ENCODE measurements at regions not wholly inside any gene's neighbourhood (a gene's known extent, or its start where the extent isn't known, plus 50 kb on each side); places are given as distances from the start of the nearest gene placed in this dataset.
"Not testable (repeated sequence)": the region's sequence is repeated elsewhere in the genome, so short reads cannot be mapped to it uniquely, and the experiment has no call there.

DNA sequence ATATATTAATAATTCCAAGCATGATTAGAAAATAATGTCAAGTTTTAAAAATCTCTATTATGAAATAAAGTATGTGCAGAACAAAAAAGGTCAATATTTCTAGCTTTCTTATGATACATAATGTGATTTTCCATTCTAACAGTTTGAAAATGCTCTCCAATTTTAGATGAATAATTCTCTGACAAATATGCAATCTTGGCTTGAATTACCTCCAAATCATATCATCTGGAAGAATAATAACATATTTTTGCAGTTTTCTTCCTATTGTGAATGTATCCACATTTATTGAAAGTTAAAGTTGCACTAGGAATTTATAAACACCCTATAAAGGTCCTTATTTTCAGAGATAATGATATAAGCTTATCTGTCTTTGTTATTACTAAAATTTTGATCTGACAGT is 548.5 kb upstream of the SLC10A2 start:
- in situ Hi-C loops (cut with MboI; ENCODE audit: low sequenced_read_pairs): no loop called here

DNA sequence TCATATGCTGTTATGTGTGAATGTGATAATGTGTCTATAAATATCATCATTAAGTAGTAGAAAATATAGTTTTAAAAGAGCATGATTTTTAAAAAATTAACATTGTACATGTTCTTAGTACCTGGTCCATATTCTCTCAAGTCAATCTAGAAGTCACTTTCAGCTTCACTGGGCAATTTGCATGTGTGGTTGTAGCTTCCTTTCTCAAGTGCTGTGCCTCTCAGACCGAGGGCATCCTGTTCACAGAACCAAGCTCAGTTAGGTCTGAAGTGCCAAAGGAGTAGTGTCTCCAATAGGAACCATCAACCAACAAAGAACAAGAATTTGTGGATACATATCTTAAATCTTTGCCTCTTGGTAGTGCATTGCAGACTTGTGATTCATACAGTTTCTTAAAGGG is 541.8 kb upstream of the SLC10A2 start:
- in situ Hi-C loops (cut with MboI; ENCODE audit: low sequenced_read_pairs): no loop called here

DNA sequence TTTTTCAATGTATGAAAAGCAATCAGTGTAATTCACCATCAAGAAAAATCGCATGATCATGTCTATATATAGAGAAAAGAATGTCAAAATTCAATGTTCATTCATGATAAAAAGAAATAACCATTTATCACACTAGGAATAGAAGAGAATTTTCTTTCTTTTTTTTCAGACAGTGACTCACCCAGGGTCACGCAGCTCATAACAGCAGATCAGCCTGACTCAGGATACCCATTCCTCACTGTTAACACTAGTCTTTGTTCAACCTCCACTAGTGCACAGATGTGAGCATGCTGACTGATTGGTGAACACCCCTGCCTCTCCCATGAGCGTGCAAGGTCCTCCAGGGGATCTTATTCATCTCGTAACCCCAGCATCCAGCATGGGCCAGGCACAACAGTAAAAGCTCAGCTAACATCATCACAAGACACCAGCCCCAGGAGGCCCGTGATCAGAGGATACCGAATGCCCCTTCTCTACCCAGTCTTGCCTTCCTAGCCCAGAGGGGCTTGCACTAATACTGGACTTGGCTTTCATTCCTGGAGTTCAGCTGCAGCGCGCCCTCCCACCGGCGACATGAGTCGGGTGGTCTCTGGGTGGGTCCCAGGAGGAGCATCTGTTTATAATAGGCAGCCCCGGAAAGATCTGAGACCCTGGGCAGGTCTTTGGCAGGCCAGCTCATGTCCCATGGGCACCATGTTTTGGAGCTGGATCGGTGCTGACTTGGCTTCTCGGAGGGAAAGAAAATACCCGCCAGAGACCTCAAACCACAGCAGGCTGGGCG is 539.5 kb upstream of the SLC10A2 start:
- in situ Hi-C loops (cut with MboI; ENCODE audit: low sequenced_read_pairs): no loop called here

DNA sequence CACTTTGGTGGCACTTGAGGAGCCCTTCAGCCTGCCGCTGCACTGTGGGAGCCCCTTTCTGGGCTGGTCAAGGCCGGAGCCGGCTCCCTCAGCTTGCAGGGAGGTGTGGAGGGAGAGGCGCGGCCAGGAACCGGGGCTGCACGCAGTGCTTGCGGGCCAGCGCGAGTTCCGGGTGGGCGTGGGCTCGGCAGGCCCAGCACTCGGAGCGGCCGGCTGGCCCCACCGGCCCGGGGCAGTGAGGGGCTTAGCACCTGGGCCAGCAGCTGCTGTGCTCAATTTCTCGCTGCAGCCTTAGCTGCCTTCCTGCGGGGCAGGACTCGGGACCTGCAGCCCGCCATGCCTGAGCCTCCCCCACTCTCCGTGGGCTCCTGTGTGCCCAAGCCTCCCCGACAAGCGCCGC is 533.7 kb upstream of the SLC10A2 start:
- in situ Hi-C loops (cut with MboI; ENCODE audit: low sequenced_read_pairs): not testable (repeated sequence)

DNA sequence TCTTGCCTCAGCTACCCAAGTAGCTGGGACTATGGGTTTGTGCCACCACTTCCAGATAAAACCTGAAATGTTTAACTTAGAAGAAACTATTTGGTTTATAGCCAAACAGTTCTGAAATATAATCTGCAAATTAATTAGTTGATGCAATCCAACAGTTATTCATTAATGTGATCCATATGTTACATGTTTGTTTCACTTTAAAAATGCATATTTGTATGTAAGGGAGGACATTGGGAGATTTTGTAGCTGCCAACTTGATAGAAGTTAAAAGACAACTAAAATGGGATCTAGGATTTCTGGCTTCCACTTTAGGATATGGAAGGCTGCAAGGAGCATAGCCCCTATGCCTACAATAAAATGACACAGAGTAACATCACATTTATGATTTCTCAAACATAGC is 532.5 kb upstream of the SLC10A2 start:
- in situ Hi-C loops (cut with MboI; ENCODE audit: low sequenced_read_pairs): no loop called here

GRCh38 chr13:103573446-103573845 is 507.2 kb upstream of the SLC10A2 start:
- in situ Hi-C loops (cut with MboI; ENCODE audit: low sequenced_read_pairs): no loop called here

- in situ Hi-C loops (cut with MboI; ENCODE audit: low sequenced_read_pairs): no loop called here
Observed at GRCh38 chr13:103568314-103568713, 502.1 kb upstream of the SLC10A2 start.

DNA sequence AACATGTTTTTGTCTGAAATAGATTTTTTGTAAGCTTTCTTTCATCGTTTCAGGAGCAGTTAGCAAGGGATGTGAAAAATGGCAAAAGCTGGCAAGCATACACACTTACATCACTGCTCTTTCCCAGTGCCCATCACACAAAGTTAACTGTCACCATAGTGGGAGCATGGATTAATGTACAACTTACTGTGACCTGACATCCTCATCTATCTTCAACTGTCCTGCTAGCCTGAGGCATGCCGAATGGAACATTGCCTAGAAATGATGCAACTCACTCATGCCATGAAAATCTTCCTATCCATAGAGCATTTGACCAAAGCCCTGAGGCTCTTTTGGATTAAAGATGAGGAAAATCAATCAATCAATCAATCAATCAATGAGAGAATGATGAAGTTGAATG is 491.7 kb upstream of the SLC10A2 start:
- in situ Hi-C loops (cut with MboI; ENCODE audit: low sequenced_read_pairs): no loop called here

DNA sequence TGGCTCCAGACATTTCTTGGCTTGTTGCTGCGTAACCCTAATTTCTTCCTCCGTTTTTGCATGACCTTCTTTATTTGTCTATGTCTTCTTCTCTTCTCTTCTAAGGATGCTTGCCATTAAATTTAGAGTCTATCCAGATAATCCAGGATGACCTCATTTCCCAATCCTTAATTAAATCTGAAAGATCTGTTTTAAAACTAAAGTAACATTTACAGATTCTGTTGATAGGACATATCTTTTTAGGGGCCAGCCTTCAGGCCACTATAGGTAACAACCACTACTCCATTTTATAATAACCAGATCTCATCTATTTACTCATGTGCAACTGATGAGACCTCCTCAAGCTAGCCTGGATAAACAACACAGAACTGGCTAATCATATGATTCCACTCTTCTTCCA is 490.5 kb upstream of the SLC10A2 start:
- in situ Hi-C loops (cut with MboI; ENCODE audit: low sequenced_read_pairs): no loop called here

DNA sequence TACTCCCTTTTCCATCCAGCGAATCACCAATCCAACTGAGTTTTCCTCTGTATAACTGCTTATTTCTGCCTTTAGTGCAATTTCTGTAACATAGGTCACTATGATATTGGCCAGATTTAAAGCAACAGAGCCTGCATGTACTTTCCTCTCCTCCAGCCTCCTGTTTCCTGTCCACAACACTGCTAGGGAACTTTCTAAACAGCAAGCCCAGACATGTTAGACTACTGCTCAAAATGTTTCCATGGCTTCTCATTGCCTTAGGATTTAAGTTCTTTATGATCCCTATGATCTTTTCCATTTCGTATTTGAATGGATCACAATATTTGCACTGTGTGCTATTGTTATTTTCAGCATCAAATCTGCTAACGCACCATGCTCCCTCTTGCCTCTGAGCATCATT is 481.7 kb upstream of the SLC10A2 start:
- in situ Hi-C loops (cut with MboI; ENCODE audit: low sequenced_read_pairs): no loop called here

DNA sequence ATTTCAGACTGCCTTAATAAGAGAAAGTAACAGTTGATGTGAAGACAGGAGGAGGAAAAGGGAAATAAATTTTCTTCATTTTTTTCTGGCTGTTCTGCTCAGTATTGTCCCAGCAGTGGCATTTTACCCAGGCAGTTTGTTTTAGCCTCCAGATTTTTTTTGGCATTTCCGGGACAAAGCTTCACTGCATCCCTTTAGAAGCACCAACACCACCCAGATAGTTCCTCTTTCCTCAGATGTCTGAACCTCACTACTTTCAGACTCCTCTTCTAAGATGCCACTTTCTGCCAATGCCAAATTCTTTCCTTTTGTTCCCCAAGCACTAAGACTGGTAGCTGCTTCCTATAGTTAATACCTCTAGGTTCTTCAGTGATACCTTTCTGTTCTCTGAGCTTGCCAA is 480.1 kb upstream of the SLC10A2 start:
- in situ Hi-C loops (cut with MboI; ENCODE audit: low sequenced_read_pairs): no loop called here

GRCh38 chr13:103542648-103543047 is 476.4 kb upstream of the SLC10A2 start:
- in situ Hi-C loops (cut with MboI; ENCODE audit: low sequenced_read_pairs): no loop called here

GRCh38 chr13:103540382-103540765 is 474.2 kb upstream of the SLC10A2 start:
- in situ Hi-C loops (cut with MboI; ENCODE audit: low sequenced_read_pairs): no loop called here

- in situ Hi-C loops (cut with MboI; ENCODE audit: low sequenced_read_pairs): no loop called here
Observed at GRCh38 chr13:103539721-103540381, 473.6 kb upstream of the SLC10A2 start.

GRCh38 chr13:103539265-103539664 is 473.0 kb upstream of the SLC10A2 start:
- in situ Hi-C loops (cut with MboI; ENCODE audit: low sequenced_read_pairs): no loop called here

- in situ Hi-C loops (cut with MboI; ENCODE audit: low sequenced_read_pairs): no loop called here
Observed at GRCh38 chr13:103537616-103538015, 471.4 kb upstream of the SLC10A2 start.

GRCh38 chr13:103531278-103531677 is 465.1 kb upstream of the SLC10A2 start:
- in situ Hi-C loops (cut with MboI; ENCODE audit: low sequenced_read_pairs): no loop called here

GRCh38 chr13:103528437-103528836 is 462.2 kb upstream of the SLC10A2 start:
- in situ Hi-C loops (cut with MboI; ENCODE audit: low sequenced_read_pairs): no loop called here

- in situ Hi-C loops (cut with MboI; ENCODE audit: low sequenced_read_pairs): no loop called here
Observed at GRCh38 chr13:103525530-103525929, 459.3 kb upstream of the SLC10A2 start.

- in situ Hi-C loops (cut with MboI; ENCODE audit: low sequenced_read_pairs): no loop called here
Observed at GRCh38 chr13:103523858-103524257, 457.6 kb upstream of the SLC10A2 start.

- in situ Hi-C loops (cut with MboI; ENCODE audit: low sequenced_read_pairs): no loop called here
Observed at GRCh38 chr13:103521532-103521931, 455.3 kb upstream of the SLC10A2 start.

- in situ Hi-C loops (cut with MboI; ENCODE audit: low sequenced_read_pairs): no loop called here
Observed at GRCh38 chr13:103517768-103518102, 451.5 kb upstream of the SLC10A2 start.
